K562 (cell line): ENCODE measurements at regions not wholly inside any gene's neighbourhood (a gene's known extent, or its start where the extent isn't known, plus 50 kb on each side); places are given as distances from the start of the nearest gene placed in this dataset.

Experiments
- CBX8 ChIP-seq: fragments of 200-600 bp; sonication (generic); IDR thresholded peaks from 2 replicates; pipeline ENCODE4 v1.6.1; 2012; ENCODE audit warnings: borderline replicate concordance, mixed run types, low read depth, mild to moderate bottlenecking, moderate library complexity, mixed read lengths, low read length, control low read depth, inconsistent platforms; ENCODE audit not compliant: poor library complexity, severe bottlenecking; ENCODE audit errors: extremely low read depth
- CEBPG ChIP-seq, 3 experiments: fragments of 200-800 bp in 1 of 3; sonication (Bioruptor generic) in 1 of 3; sonication (generic) in 1 of 3; formaldehyde crosslinking in 1 of 3; IDR thresholded peaks in 2 of 3; conservative IDR thresholded peaks in 1 of 3; 2 replicates each; pipeline versions ENCODE4 v1.6.1 to v1.8.0; 2016 to 2022; ENCODE audit warnings: missing compliant biosample characterization in 2 of 3, missing genetic modification characterization in 2 of 3, mild to moderate bottlenecking in 1 of 3, missing genetic modification reagents in 1 of 3
- DPF2 ChIP-seq: fragments of 450-650 bp; IDR thresholded peaks from 2 replicates; pipeline ENCODE4 v1.6.1; 2016
- GATA2 ChIP-seq: sonication (generic); formaldehyde crosslinking; IDR thresholded peaks from 2 replicates; pipeline ENCODE4 v1.4.0; 2020; ENCODE audit warnings: mild to moderate bottlenecking, missing genetic modification reagents
- GATAD2A ChIP-seq: fragments of 450-650 bp; IDR thresholded peaks from 2 replicates; pipeline ENCODE4 v1.6.1; 2017
- MAZ ChIP-seq, 2 experiments: fragments of 450-650 bp in 1 of 2; sonication (generic) in 1 of 2; formaldehyde crosslinking; IDR thresholded peaks in 1 of 2; conservative IDR thresholded peaks in 1 of 2; 2 replicates each; pipeline versions ENCODE4 v1.4.0 to v1.5.0; 2020; ENCODE audit warnings: mild to moderate bottlenecking in 1 of 2, missing genetic modification reagents in 1 of 2
- MNT ChIP-seq, 2 experiments: fragments of 450-650 bp; conservative IDR thresholded peaks; 2 replicates each; pipeline ENCODE4 v1.6.1; 2017; ENCODE audit warnings: mild to moderate bottlenecking in 2 of 2, moderate library complexity in 2 of 2
- NR4A1 ChIP-seq, 2 experiments: fragments of 250-450 bp in 1 of 2; fragments of 450-650 bp in 1 of 2; sonication (Bioruptor Pico) in 1 of 2; IDR thresholded peaks; 2 replicates each; pipeline versions ENCODE4 v1.4.0 to v1.6.1; 2016 to 2020; ENCODE audit warnings: mild to moderate bottlenecking in 2 of 2, missing compliant biosample characterization in 1 of 2, missing genetic modification characterization in 1 of 2, moderate library complexity in 1 of 2
- POLR2H ChIP-seq: IDR thresholded peaks from 2 replicates; pipeline ENCODE4 v1.6.1; 2016; ENCODE audit warnings: missing genetic modification characterization, low read depth, mild to moderate bottlenecking, control low read depth, missing compliant biosample characterization, moderate library complexity
- SMAD4 ChIP-seq: fragments of 250-450 bp; sonication (Bioruptor Pico); conservative IDR thresholded peaks from 2 replicates; pipeline ENCODE4 v1.8.0; 2021; ENCODE audit warnings: inconsistent platforms, mild to moderate bottlenecking, moderate library complexity
- SMARCA4 ChIP-seq: fragments of 450-650 bp; IDR thresholded peaks from 2 replicates; pipeline ENCODE4 v1.6.1; 2016
- SMARCC2 ChIP-seq: fragments of 450-650 bp; IDR thresholded peaks from 2 replicates; pipeline ENCODE4 v1.6.1; 2017; ENCODE audit warnings: antibody characterized with exemption, moderate library complexity, mild to moderate bottlenecking, low read depth
- YY1 ChIP-seq, 3 experiments: IDR thresholded peaks; 2 replicates each; pipeline ENCODE4 v1.6.1; 2011; ENCODE audit warnings: low read length in 2 of 3, mild to moderate bottlenecking in 2 of 3, moderate library complexity in 2 of 3, borderline replicate concordance in 1 of 3, control low read depth in 1 of 3, low read depth in 1 of 3; ENCODE audit not compliant: insufficient read depth in 3 of 3, insufficient replicate concordance in 2 of 3, control insufficient read depth in 1 of 3, insufficient read length in 1 of 3; ENCODE audit errors: extremely low read depth in 1 of 3
- ZBTB33 ChIP-seq: sonication (generic); formaldehyde crosslinking; IDR thresholded peaks from 2 replicates; pipeline ENCODE4 v1.8.1; 2023; ENCODE audit warnings: mild to moderate bottlenecking, missing genetic modification reagents
- ZNF57 ChIP-seq: fragments of 450-650 bp; formaldehyde crosslinking; IDR thresholded peaks from 2 replicates; pipeline ENCODE4 v1.4.0; 2020; ENCODE audit warnings: mild to moderate bottlenecking, moderate library complexity
- ZNF592 ChIP-seq: fragments of 450-650 bp; IDR thresholded peaks from 2 replicates; pipeline ENCODE4 v1.6.1; 2017; ENCODE audit warnings: antibody characterized with exemption, mild to moderate bottlenecking

- TF ChIP-seq CBX8 (no peak), ZNF57 (CRISPR knock-in tag) (no peak), ZNF592 (peak; percentile 69), MNT (conservative IDR thresholded peaks at IDR 0.05) (0 out of 4 replicates have a peak, but pooled peaks of 1 of the 2 experiments have one; percentile 16), DPF2 (peak; percentile 63; the same call in 1 of the 2 replicates), YY1 (IDR thresholded peaks at IDR 0.05; ENCODE audit: borderline replicate concordance in 1 of 3, control insufficient read depth in 1 of 3, extremely low read depth in 1 of 3, insufficient read depth in 3 of 3, insufficient read length in 1 of 3, insufficient replicate concordance in 2 of 3, low read depth in 1 of 3, low read length in 2 of 3) (peak in 1 of 3 experiments; percentile 75), SMARCA4 (0 out of 2 replicates have a peak, but pooled peaks have one; percentile 43), GATA2 (CRISPR knock-in tag) (0 out of 2 replicates have a peak, but pooled peaks have one; percentile 46), CEBPG (CRISPR knock-in tag; IDR thresholded peaks at IDR 0.05) (no peak), CEBPG (tag; conservative IDR thresholded peaks at IDR 0.05 in 1 of 2, IDR thresholded peaks at IDR 0.05 in 1 of 2) (peak; percentile 66 to 73), SMARCC2 (peak; percentile 15; the same call in 1 of the 2 replicates), ZBTB33 (CRISPR knock-in tag) (no peak), SMAD4 (CRISPR knock-in tag) (peak; percentile 57; the same call in 1 of the 2 replicates), POLR2H (tag) (0 out of 2 replicates have a peak, but pooled peaks have one; percentile 25), MAZ (CRISPR knock-in tag; conservative IDR thresholded peaks at IDR 0.05 in 1 of 2, IDR thresholded peaks at IDR 0.05 in 1 of 2) (no peak), NR4A1 (CRISPR knock-in tag; IDR thresholded peaks at IDR 0.05) (no peak), NR4A1 (tag; IDR thresholded peaks at IDR 0.05) (0 out of 2 replicates have a peak, but pooled peaks have one; percentile 49), GATAD2A (no peak)
Observed at GRCh38 chr6:14693301-14694192, 552.3 kb upstream of the JARID2 start (continued).
